ENCODE measurements at regions not wholly inside any gene's neighbourhood (a gene's known extent, or its start where the extent isn't known, plus 50 kb on each side); places are given as distances from the start of the nearest gene placed in this dataset.
"Not testable (repeated sequence)": the region's sequence is repeated elsewhere in the genome, so short reads cannot be mapped to it uniquely, and the experiment has no call there.

DNA sequence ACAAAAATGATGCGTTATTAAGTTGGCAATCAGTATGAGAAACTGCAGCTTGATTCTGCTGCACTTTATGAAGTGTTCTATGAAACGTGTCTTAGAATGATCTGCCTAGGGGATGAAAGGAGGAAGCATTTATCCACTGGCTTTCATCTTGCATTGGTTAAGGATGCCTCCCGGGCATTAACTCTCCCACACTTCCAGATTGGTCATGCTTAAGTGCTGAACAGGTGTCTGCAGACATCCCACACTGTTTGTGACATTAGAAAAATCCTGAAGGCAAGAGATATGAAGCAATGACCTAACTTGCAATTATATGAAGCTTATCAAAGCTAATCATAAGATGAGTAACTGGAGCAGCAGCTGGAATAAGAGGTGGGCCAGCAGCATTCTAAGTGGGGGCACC is 437.3 kb downstream of the NSUN3 start:
- no peak for DNase-seq (ENCODE audit: low read depth in 2 of 2)

DNA sequence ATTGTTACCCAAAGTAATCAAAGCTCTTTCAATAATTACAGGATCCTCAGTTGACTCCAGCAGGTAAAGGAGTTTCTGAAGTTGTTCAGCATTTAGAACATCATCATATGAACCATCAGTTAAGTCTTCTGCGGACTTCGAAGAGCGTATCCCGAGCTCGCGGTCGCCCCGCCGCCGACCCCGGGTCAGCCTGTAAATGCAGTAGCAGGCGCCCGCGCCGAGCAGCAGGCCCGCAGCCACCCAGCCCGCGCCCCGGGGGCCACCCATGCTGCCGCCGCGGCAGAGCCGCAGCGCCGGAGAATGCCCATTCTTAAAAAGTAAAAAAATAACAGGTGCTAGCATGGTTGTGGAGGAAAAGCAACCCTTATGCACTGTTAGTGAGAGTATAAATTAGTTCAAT is 444.5 kb downstream of the NSUN3 start:
- DNase-seq (ENCODE audit: low read depth in 2 of 2) = not testable (repeated sequence)

DNA sequence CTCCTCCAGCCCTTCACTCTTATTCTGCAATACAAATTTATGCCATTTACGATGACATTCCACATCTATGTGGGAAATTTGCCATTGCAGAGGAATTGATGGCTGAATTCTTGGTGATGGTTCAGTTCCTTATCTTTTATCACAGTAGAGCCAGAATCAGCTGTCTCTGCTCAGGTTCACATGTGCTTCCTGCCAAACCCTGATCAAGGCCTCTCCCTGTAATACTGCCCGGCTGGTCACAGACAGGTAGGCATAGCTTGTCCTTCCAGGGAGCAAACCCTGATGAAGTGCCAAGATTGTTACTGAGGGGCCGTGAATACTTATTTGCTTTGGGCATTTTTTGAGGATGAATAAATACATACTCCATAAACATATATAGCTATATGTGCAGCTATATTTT is 450.0 kb downstream of the NSUN3 start:
- no peak for DNase-seq (ENCODE audit: low read depth in 2 of 2)

DNA sequence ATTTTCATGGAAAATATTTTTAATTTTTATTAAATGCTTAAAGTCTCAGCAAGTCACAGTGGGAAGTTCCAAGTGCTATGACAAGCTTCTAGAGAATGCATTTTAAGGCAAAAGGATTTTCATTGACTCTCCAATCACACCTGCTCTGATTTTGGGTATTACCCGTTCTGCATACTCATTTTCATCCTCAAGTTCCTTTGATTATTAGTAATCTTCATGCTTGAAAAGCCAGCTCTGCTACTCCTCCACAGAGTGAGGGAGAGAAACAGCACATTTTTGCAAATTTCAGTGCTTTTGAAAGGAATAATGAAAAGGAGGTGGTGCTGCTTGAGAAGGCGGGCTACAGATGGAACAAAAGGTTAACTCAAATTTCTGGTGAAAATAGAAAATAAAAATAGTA is 450.7 kb downstream of the NSUN3 start:
- DNase-seq (ENCODE audit: low read depth in 2 of 2) = no peak

DNA sequence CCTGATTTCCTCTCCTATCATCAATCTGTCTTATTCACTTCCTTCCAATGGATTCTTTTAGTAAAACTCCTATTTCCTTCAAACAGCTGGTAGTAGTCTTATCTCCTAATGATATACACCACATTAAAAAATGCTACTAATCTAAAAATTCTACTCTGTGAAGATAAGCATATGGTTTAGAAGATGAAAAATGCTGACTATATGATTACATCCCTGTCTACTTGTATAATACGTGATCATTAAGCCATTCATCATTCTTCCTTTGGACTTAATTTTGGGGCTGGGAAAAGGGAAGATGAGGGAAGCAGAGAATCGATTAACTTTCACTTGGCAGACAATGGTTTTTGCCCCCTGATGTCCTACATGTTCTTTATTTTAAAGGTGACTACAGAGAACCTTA is 453.1 kb downstream of the NSUN3 start:
- no peak for DNase-seq (ENCODE audit: low read depth in 2 of 2)

DNA sequence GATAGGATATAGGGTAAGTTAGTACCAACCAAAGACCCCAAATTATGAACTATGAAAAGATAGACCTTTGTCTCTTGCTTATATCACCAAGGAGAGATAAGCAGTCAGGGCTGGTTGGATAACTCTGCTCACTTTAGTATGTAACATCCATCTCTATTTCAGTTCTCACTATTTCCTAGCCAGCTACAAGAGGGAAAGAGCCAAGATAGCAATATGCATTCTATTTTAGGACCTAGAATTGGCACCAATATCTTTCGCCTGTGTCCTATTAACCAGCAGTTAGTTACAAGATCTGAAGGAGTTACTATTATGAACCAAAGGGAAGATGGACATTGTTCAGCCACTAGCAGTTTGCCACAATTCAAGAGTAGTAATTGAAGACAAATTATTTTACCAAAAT is 457.5 kb downstream of the NSUN3 start:
- no peak for DNase-seq (ENCODE audit: low read depth in 2 of 2)

DNA sequence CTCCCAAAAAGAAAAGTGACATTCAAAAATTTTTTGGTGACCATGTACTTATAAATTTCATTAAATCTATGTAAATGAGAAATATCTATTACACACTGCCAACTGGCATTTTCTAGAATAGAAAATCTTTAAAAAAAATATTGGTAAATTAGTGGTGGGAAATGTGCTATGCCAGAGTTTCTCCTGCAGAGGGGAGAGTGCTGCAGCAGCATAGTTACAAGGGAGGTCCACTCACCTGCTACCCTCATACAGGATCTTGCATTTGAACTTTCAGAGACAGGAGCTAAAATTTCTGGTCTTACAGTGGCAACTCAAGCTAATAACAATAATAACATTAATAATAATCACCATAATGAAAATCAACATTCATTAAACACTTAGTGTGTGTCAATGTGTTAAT is 459.6 kb downstream of the NSUN3 start:
- DNase-seq (ENCODE audit: low read depth in 2 of 2) = no peak

DNA sequence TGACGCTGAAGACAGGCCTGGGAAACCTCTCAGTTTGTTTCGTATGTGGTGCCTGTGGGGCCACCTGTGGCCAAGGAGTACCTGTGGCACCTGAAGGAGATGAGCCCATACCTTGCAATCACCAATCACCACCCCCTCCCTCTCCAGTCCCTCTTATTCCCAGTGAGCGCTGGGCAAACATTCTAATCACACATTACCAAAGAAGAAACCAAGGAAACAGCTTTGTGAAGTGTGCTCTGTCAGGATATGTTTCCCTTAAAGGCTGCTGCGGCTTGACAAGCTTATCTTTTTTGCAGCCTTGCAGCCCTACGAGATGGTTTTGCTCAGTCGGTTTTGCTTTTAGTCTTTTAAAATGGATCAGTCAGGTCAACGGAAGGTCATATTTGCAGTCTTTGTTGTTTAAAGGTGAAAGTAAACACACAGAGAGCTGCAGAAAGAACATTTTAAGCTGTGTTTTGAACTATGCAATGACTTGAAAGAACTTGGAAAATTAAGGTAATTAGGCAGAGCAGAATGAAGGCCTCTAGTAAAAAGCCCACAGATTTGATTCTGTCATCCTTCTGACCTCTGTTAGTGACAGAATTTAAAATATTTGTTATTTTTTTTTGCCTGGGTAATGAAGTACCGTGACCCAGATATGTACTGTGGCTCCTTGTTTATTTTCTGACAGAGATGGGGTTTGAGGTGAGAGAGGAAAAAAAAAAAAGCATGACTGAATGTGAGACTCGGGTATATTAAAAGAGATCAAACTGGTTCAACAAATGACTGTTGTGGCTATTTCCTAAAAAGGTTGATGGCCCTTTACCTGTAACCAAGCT is 461.4 kb downstream of the NSUN3 start:
- no peak for DNase-seq (ENCODE audit: low read depth in 2 of 2)

DNA sequence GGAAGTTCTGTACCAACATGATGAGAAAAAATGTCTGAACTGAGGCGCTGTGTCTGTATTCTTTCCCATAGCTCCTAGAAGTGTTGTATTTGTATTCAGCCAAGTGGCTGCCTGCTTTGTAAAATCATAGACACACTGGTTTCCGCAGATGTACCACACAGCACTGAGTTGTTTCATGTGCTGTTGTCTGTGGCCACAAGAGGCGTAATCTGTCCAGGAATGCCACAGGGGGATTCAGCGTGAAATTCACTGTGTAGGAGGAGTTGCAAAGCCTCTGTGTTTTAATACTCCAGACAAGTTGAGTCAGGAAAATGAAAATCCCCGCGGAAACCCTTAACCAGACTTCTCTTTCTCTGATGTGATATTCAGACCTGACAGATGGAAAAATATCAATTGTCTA is 462.2 kb downstream of the NSUN3 start:
- DNase-seq (ENCODE audit: low read depth in 2 of 2) = no peak

DNA sequence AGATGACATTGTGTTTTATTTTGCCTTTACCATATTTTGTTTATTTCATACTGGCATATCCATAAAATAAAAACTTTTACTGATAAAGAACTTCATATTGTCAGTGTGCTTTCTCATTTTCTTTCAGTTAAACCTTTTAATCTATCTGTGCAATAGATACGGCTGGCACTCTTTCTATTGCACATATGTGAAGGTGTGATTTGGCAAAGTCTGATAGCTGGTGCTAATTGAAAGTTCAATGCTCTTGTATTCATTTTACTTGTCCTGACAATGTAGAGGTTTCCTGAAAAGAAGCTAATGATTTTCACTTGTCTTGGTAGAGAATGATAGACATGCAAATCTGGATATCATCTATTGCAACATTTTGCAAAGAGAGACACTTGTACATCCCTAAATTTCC is 467.0 kb downstream of the NSUN3 start:
- no peak for DNase-seq (ENCODE audit: low read depth in 2 of 2)

DNA sequence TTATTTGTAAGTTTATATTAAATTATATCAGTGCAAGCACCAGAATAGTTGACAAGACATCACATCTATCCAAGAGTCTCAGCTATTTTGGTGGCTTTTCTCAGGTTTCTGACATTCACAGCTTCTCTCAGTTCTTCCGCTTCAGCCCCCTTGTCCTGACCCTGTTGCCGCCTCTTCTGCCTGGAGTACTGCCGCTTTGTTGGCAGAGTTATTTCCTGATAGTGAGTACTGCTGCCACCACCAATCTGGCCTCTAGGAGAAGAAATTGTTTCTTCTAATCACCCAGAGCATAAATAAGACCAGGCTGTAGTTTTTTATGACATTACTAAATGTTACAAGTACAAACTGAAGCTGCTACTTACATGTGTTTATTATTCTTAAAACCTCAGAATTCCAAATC is 470.1 kb downstream of the NSUN3 start:
- no peak for DNase-seq (ENCODE audit: low read depth in 2 of 2)

DNA sequence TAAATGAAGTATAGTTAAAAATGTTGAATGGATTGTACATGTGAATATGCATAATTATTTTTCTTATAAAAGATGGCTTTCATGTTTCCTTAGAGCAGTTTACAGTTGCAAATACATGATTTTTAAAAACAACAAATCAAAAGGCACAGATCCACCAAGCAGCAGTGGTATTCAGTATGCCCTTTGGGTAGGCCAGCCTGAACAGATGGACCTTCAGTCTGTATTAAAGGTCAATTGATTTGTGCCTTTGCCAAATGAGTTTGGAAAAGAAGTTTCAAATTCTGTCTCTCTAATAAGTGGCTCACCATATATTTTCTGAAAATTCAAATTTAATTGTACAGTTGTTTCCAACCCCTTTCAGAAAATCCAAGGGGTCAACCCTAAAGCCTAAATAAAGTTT is 477.1 kb downstream of the NSUN3 start:
- no peak for DNase-seq (ENCODE audit: low read depth in 2 of 2)

DNA sequence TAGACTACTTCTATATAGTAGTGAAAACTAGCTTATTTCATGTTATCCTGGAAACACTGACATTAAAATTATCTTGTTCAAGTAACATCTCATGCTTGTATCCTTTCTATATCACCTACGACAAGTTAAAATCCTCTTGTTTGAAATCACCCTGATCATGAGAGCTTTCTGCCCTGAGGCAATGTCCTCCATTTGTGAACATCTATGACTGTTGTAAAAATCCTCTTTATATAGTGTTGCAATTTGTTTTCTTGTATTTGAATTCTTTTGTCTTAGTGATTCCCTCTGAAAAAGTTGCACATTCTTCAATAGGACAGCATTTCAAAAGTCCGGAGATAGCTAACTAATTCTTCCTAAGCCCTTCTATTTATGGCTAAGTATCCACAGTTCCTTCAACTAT is 480.3 kb downstream of the NSUN3 start:
- no peak for DNase-seq (ENCODE audit: low read depth in 2 of 2)

DNA sequence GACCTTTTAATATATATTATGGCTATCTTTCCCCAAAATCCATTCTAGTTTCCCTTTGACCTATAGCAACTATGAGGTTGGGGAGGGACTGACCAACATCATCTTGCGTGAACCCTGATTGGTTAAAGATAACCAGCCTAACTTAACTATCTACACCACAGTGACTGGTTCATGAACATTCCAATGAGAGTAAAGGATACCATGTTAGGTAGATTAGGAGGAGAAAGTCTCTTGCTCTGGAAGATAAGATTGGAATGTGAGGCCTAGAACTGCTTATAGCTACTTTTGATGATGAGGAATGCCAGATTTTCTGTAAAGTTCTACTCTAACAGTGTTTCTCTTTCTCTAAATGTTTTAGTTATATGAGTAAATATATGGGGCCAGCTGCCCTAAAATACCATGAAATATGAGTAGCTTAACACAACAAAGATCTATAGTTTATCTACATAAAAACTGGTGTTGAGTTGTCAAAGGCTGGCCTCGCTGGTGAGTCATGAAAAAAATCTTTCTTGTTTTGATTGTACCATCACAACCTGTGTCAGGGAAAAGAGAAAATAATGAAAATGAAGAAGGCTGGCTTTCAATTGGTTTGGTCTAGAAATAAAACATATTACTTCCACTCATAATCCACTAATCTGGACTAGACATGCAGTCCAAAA is 481.4 kb downstream of the NSUN3 start:
- DNase-seq (ENCODE audit: low read depth in 2 of 2) = no peak

DNA sequence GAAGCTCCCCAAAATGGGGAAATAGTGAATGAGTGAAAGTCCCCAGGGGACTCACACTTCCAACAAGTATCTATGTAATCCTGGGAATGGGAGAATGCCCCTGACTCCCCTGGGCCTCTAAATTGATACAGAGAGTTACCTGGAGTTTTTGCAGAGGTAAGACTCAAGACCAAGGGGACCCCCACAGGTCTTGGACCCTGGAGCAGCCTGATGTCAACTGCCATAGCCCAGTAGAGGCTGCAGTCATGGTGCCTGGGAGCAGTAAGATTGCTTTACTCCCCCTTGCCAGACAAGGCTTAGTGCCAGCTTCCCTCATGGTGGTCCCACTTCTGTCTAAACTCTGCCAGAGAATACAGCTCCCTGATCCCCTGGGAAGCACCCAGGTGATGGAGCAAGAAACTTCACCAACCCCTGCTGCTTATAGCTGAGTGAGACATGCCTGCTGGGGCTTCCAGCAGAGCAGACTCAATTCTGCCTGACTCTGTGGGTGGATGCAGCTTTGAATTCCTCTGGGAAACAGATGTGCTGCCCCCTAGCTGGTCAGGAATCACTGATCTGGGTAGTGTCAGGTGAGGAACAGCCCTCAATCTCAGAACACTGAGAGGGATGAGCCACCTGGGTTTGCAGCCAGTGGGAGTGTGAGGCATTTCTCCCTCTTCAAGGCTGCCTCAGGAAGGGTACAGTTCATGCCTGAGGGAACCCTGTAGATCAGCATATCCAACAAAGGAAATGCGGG is 485.9 kb downstream of the NSUN3 start:
- DNase-seq (ENCODE audit: low read depth in 2 of 2) = no peak

DNA sequence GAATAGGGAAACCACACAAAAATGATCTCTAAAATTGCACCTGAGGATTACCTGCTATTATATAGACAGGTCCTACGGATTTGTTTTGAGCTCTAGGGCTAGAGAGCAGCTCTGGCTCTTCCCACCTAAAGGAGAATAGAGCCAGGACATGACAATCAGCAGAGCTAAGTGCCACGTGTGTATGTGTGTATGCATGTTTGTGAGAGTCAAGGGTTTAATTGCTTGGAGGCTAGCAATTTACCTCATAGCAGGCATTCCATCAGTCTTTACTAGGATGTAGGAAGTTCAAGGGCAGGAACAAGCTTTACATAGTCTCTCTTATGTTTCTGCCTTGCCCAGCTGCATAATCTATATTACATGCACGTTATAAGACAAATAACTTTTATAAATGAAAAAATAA is 498.2 kb downstream of the NSUN3 start:
- DNase-seq (ENCODE audit: low read depth in 2 of 2) = no peak

DNA sequence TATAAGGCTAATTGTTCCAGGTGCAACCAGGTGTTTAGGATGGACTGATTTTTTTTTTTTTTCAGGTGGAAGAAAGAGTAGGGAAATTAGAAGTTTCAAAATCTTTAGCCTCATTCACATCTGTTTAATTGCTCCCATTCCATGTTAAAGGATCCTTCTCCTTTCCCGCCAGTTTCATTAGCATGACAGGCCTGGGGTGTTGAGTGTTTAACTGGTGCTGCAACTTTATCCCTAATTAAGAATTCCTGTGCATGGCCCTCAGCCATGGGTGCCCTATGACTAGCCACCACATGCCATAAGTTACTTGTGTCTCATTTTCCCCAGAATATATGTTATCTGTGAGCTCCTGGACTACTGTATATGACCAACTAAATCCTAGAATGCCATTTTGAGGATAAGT is 501.4 kb downstream of the NSUN3 start:
- no peak for DNase-seq (ENCODE audit: low read depth in 2 of 2)

DNA sequence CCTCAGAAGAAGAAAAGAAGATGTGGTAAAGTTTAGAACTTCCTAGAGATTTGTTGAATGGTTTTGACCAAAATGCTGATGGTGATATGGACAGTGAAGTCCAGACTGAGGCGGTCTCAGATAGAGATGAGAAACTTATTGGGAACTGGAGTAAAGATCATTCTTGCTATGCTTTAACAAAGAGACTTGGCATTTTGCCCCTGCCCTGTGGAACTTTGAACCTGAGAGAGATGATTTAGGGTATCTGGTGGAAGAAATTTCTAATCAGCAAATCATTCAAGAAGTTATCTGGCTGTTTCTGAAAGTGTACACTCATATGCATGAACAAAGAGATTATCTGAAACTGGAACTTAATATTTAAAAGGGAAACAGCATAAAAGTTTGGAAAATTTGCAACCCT is 505.2 kb downstream of the NSUN3 start:
- DNase-seq (ENCODE audit: low read depth in 2 of 2) = no peak

DNA sequence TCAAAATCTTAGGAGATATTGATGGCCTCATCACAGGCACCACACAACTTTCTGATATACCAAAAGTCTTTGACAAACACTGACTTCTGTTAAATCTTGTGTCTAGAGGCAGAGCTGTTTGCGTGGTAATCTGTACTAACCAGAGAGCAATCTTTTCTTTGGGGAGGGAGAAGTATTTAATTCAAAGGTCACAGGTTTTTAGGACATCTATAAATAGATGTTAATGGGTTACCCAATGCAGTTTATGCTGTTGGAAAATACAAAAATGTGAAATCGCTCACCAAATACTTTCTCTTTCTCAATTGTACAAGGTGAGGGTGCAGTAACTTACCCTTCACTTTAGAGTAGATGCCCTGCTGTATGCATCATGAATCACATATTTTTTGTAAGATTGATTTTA is 510.5 kb downstream of the NSUN3 start:
- DNase-seq (ENCODE audit: low read depth in 2 of 2) = no peak

DNA sequence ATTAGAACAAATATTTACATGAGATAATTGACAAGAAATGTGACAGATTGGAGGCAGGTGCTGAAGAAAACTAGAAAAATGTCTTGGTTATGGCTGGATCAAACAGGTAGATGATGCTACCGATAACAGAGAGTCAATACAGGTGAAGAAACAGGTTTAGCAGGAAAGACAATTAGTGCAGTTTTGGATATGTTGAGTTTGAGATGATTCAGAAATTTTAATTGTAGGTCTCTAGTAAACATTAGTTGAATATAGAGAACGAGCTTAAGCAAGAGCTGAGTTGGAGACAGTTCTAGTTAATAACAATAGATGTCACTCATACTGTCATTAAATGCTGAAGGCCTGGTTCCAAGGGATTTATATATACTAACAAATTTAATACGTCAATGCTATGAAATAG is 524.4 kb downstream of the NSUN3 start:
- DNase-seq (ENCODE audit: low read depth in 2 of 2) = no peak

DNA sequence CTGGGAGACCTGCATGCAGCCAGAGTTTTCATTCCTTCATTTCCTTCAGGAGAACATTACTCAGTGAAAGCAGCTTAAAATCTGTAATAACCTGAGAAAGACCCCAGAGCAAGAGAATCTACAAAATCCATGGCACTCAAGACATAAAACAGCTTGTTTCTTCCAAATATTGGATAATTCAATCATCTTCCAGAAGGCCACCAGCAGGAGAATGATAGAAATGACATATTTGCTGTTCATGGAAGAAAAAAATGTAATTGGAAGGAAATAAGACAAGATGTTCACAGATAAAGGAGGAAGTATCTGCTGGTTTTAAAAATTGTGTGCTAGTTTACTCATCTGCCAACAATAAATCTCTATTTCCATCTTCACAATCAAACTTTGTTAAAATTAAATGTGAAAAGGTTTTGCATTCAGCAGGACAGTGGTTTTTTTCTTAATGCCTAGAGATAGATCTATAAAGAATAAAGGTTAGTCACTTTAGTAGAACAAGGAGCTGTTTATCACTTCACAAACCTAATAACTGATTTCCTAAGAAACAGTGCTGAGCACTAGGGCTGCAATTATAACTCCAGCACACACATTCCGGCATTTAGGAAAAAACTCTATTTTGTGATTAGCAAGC is 530.8 kb downstream of the NSUN3 start:
- DNase-seq (ENCODE audit: low read depth in 2 of 2) = no peak

DNA sequence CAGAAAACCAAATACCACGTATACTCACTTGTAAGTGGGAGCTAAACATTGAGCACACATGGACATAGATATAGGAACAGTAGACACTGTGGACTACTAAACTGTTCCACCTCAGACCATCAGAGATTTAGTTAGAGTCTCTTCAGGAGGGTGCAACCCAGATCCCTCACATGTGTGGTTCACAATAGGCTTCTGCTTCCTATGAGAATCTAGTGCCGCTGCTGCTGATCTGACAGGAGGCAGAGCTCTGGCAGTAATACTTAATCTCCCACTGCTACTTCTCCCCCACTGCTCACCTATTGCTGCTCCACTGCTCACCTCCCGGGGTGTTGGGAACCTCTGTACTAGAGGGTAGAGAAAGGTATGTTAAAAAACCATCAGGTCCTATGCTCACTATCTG is 533.3 kb downstream of the NSUN3 start:
- DNase-seq (ENCODE audit: low read depth in 2 of 2) = no peak

All from stimulated activated CD4-positive, alpha-beta T cell treated with anti-CD3 and anti-CD28 coated beads, Interleukin-15, amount 100 ng/mL, for 48 hours (primary cell).